SK-N-SH (cell line): ENCODE measurements at regions not wholly inside any gene's neighbourhood (a gene's known extent, or its start where the extent isn't known, plus 50 kb on each side); places are given as distances from the start of the nearest gene placed in this dataset.

Experiments
- CTCF ChIA-PET: fragments of 300-600, 350-600 bp; formaldehyde crosslinking; extraction: SDS; loops from one replicate; lab custom pipeline; 2021; lab: Yijun Ruan, JAX
- POLR2A ChIA-PET: fragments of 350-600 bp; sonication (Branson Sonifier 250); formaldehyde crosslinking; extraction: SDS; loops from one replicate; lab custom pipeline; 2020; ENCODE audit warnings: antibody characterized with exemption, inconsistent platforms; lab: Yijun Ruan, JAX
- DNase-seq: peaks from one replicate; pipeline ENCODE4 v3.0.0; 2012
- H2AFZ ChIP-seq: fragments of 200-600 bp; sonication (generic); 2 replicates; pipeline ENCODE4 v1.8.1; 2016; ENCODE audit warnings: antibody characterized with exemption, mild to moderate bottlenecking, low read depth
- H3F3A ChIP-seq: fragments of 200-600 bp; sonication (generic); replicated peaks from 2 replicates; pipeline ENCODE3; 2016; ENCODE audit warnings: antibody characterized with exemption, mild to moderate bottlenecking; ENCODE audit not compliant: insufficient read depth
- H3K27ac ChIP-seq, 2 experiments: fragments of 200-500 bp in 1 of 2; fragments of 200-600 bp in 1 of 2; sonication (Bioruptor generic) in 1 of 2; sonication (generic), shearing (Covaris generic) in 1 of 2; 2 replicates each; pipeline versions ENCODE4 v1.5.1 to v1.6.1; 2014 to 2016; ENCODE audit warnings: low read depth in 2 of 2, inconsistent platforms in 1 of 2, low read length in 1 of 2, mild to moderate bottlenecking in 1 of 2, mixed read lengths in 1 of 2
- H3K27me3 ChIP-seq: fragments of 200-600 bp; sonication (generic), shearing (Covaris generic); 2 replicates; pipeline ENCODE4 v1.6.1; 2016; ENCODE audit warnings: mixed run types; ENCODE audit not compliant: insufficient read depth
- H3K36me3 ChIP-seq, 2 experiments: fragments of 200-500 bp in 1 of 2; fragments of 200-600 bp in 1 of 2; sonication (Bioruptor generic) in 1 of 2; sonication (generic) in 1 of 2; replicated peaks in 1 of 2; 2 replicates each; pipeline versions ENCODE3 to v1.5.1; 2014 to 2016; ENCODE audit warnings: low read length in 1 of 2, mild to moderate bottlenecking in 1 of 2; ENCODE audit not compliant: insufficient read depth in 2 of 2, control insufficient read depth in 1 of 2
- H3K4me1 ChIP-seq, 2 experiments: fragments of 200-500 bp in 1 of 2; fragments of 200-600 bp in 1 of 2; sonication (Bioruptor generic) in 1 of 2; sonication (generic), shearing (Covaris generic) in 1 of 2; 2 replicates each; pipeline versions ENCODE4 v1.5.1 to v1.6.1; 2014 to 2016; ENCODE audit warnings: low read depth in 1 of 2, low read length in 1 of 2, mixed run types in 1 of 2; ENCODE audit not compliant: insufficient read depth in 2 of 2, control insufficient read depth in 1 of 2
- H3K4me2 ChIP-seq: fragments of 200-600 bp; sonication (generic), shearing (Covaris generic); 2 replicates; pipeline ENCODE4 v1.6.1; 2017; ENCODE audit warnings: mixed run types
- H3K4me3 ChIP-seq, 2 experiments: fragments of 200-500 bp in 1 of 2; fragments of 200-600 bp in 1 of 2; sonication (Bioruptor generic) in 1 of 2; sonication (generic), shearing (Covaris generic) in 1 of 2; 2 replicates each; pipeline versions ENCODE4 v1.5.1 to v1.8.1; 2014 to 2016; ENCODE audit warnings: low read depth in 2 of 2, inconsistent platforms in 1 of 2, low read length in 1 of 2, mild to moderate bottlenecking in 1 of 2, mixed read lengths in 1 of 2, moderate library complexity in 1 of 2
- H3K79me2 ChIP-seq: fragments of 200-600 bp; sonication (generic); 2 replicates; pipeline ENCODE4 v1.8.1; 2017; ENCODE audit warnings: mild to moderate bottlenecking; ENCODE audit not compliant: insufficient read depth
- H3K9ac ChIP-seq: fragments of 200-600 bp; sonication (generic); 2 replicates; pipeline ENCODE4 v1.6.1; 2017; ENCODE audit warnings: mixed run types
- H3K9me2 ChIP-seq: fragments of 200-600 bp; sonication (generic); 2 replicates; pipeline ENCODE4 v1.6.1; 2017; ENCODE audit warnings: mixed run types
- H3K9me3 ChIP-seq: fragments of 200-600 bp; sonication (generic); 2 replicates; pipeline ENCODE4 v1.6.1; 2017; ENCODE audit warnings: mixed run types, mild to moderate bottlenecking, moderate library complexity
- H4K20me1 ChIP-seq: fragments of 200-600 bp; sonication (generic); 2 replicates; pipeline ENCODE4 v1.6.1; 2017; ENCODE audit warnings: mild to moderate bottlenecking, mixed run types; ENCODE audit not compliant: insufficient read depth
- CTCF ChIP-seq: fragments of 200-600 bp; sonication (generic); IDR thresholded peaks from 2 replicates; pipeline ENCODE4 v1.6.1; 2017; ENCODE audit warnings: antibody characterized with exemption, mild to moderate bottlenecking, moderate library complexity
- FOSL2 ChIP-seq: IDR thresholded peaks from 2 replicates; pipeline ENCODE4 v1.4.0; 2012; ENCODE audit warnings: low read depth, mild to moderate bottlenecking, moderate library complexity, borderline replicate concordance
- FOXJ3 ChIP-seq: sonication (generic); formaldehyde crosslinking; IDR thresholded peaks from 2 replicates; pipeline ENCODE4 v1.5.1; 2020; ENCODE audit warnings: mild to moderate bottlenecking, missing genetic modification reagents
- FOXM1 ChIP-seq: IDR thresholded peaks from 2 replicates; pipeline ENCODE4 v1.4.0; 2012; ENCODE audit warnings: low read depth, mild to moderate bottlenecking
- GABPA ChIP-seq: IDR thresholded peaks from 2 replicates; pipeline ENCODE4 v1.4.0; 2012; ENCODE audit warnings: low read depth, mild to moderate bottlenecking
- GATA2 ChIP-seq: sonication (generic); formaldehyde crosslinking; IDR thresholded peaks from 2 replicates; pipeline ENCODE4 v1.5.0; 2020; ENCODE audit warnings: mild to moderate bottlenecking, missing genetic modification reagents
- JUND ChIP-seq: IDR thresholded peaks from 2 replicates; pipeline ENCODE4 v1.4.0; 2012
- MAX ChIP-seq: IDR thresholded peaks from 2 replicates; pipeline ENCODE4 v1.4.0; 2012; ENCODE audit warnings: low read depth
- MEF2A ChIP-seq: IDR thresholded peaks from 2 replicates; pipeline ENCODE4 v1.4.0; 2012; ENCODE audit warnings: low read depth, borderline replicate concordance
- MXI1 ChIP-seq: IDR thresholded peaks from 2 replicates; pipeline ENCODE4 v1.6.1; 2012; ENCODE audit warnings: mild to moderate bottlenecking, low read depth, low read length, improper control_type of control experiment
- NRF1 ChIP-seq: IDR thresholded peaks from 2 replicates; pipeline ENCODE4 v1.6.1; 2012; ENCODE audit warnings: low read depth, mild to moderate bottlenecking, low read length
- PBX3 ChIP-seq: IDR thresholded peaks from 2 replicates; pipeline ENCODE4; 2012
- RAD21 ChIP-seq: IDR thresholded peaks from 2 replicates; pipeline ENCODE4 v1.6.1; 2012; ENCODE audit warnings: mild to moderate bottlenecking, low read length
- RFX5 ChIP-seq: IDR thresholded peaks from 2 replicates; pipeline ENCODE4 v1.6.1; 2012; ENCODE audit warnings: mild to moderate bottlenecking, improper control_type of control experiment, low read length
- RXRA ChIP-seq: IDR thresholded peaks from 2 replicates; pipeline ENCODE4 v1.4.0; 2012; ENCODE audit warnings: low read depth, mild to moderate bottlenecking, borderline replicate concordance
- SIN3A ChIP-seq: IDR thresholded peaks from 2 replicates; pipeline ENCODE4 v1.6.1; 2012; ENCODE audit warnings: low read depth, mild to moderate bottlenecking, low read length, moderate library complexity, borderline replicate concordance
- TAF1 ChIP-seq: IDR thresholded peaks from 2 replicates; pipeline ENCODE4 v1.6.1; 2012; ENCODE audit warnings: low read depth, mild to moderate bottlenecking, low read length, moderate library complexity, borderline replicate concordance
- TCF12 ChIP-seq: IDR thresholded peaks from 2 replicates; pipeline ENCODE4 v1.4.0; 2012
- YY1 ChIP-seq: IDR thresholded peaks from 2 replicates; pipeline ENCODE4 v1.4.0; 2012; ENCODE audit warnings: low read depth, mild to moderate bottlenecking
- ZBTB33 ChIP-seq: IDR thresholded peaks from 2 replicates; pipeline ENCODE4 v1.4.0; 2012; ENCODE audit warnings: low read depth, borderline replicate concordance
- WGBS: methylation state at CpG from one replicate; pipeline ENCODE4 v1.1.6; 2017; ENCODE audit warnings: low lambda C conversion rate; 5-methylcytosine and 5-hydroxymethylcytosine counted together

GRCh38 chr2:37544591-37545031 lies 126.8 kb downstream of the CDC42EP3 start:
- POLR2A ChIA-PET = no interaction called here
- no peaks in the 10 kb centered on the region for H3K9me3 ChIP-seq
- no peak overlapping the region for H2AFZ ChIP-seq
- H3F3A ChIP-seq = no peaks in the 10 kb centered on the region
- H3K4me1 ChIP-seq = peaks cover 0 to 16% of the 10 kb centered on the region in 2 experiments; a peak in 2 of 4 replicates
- no peak for DNase-seq
- H3K36me3 ChIP-seq = no peaks in the 10 kb centered on the region
- H3K27ac ChIP-seq = no peak overlapping the region
- 80% methylated on average over 1 of the region's 1 CpG for WGBS
- TF ChIP-seq SIN3A (no peak), MEF2A (no peak)
- CTCF ChIA-PET = no interaction called here
- H3K4me2 ChIP-seq = no peak overlapping the region
- no peak overlapping the region for H3K9ac ChIP-seq
- no peak overlapping the region for H3K4me3 ChIP-seq
- H3K9me2 ChIP-seq = no peaks in the 10 kb centered on the region
- no peaks in the 10 kb centered on the region for H3K27me3 ChIP-seq
- no peaks in the 10 kb centered on the region for H4K20me1 ChIP-seq
- H3K79me2 ChIP-seq = no peaks in the 10 kb centered on the region

- no peaks in the 10 kb centered on the region for H4K20me1 ChIP-seq
- H3K9ac ChIP-seq = no peak overlapping the region
- ChIA-PET CTCF (interaction anchor here (1.1 to 7.0 kb wide), 7 partner anchors 12 to 328 kb away, joined by 3 to 64 read pairs (median 4); no protein-coding TSS in a partner anchor), POLR2A (interaction anchor here (0.6 kb wide), 1 partner anchor 93 kb away, joined by 3 read pairs; no protein-coding TSS in a partner anchor)
- TF ChIP-seq FOSL2 (no peak), PBX3 (no peak), MXI1 (no peak), NRF1 (no peak), FOXJ3 (CRISPR knock-in tag) (no peak), MAX (no peak)
- H3K36me3 ChIP-seq = no peaks in the 10 kb centered on the region
- H2AFZ ChIP-seq = no peak overlapping the region
- H3K9me3 ChIP-seq = no peaks in the 10 kb centered on the region
- no peak for DNase-seq
- 67% methylated on average over 4 of the region's 4 CpGs for WGBS
- H3K79me2 ChIP-seq = no peaks in the 10 kb centered on the region
- no peaks in the 10 kb centered on the region for H3K9me2 ChIP-seq
- no peaks in the 10 kb centered on the region for H3K27me3 ChIP-seq
- no peak overlapping the region for H3K4me3 ChIP-seq
- no peaks in the 10 kb centered on the region for H3F3A ChIP-seq
- H3K4me2 ChIP-seq = no peak overlapping the region
- H3K4me1 ChIP-seq = peaks cover 0 to 30% of the 10 kb centered on the region in 2 experiments; a peak in 2 of 4 replicates
- no peak overlapping the region for H3K27ac ChIP-seq
Measured at GRCh38 chr2:37549598-37549997, 121.8 kb downstream of the CDC42EP3 start.

GRCh38 chr2:37550190-37550589 lies 121.3 kb downstream of the CDC42EP3 start:
- peaks cover 0 to 36% of the 10 kb centered on the region in 2 experiments; a peak in 2 of 4 replicates for H3K4me1 ChIP-seq
- no peak for DNase-seq
- no peak overlapping the region for H3K4me2 ChIP-seq
- ChIA-PET CTCF (interaction anchor here (0.5 to 7.0 kb wide), 11 partner anchors 13 to 1560 kb away, joined by 3 to 64 read pairs (median 4); no protein-coding TSS in a partner anchor), POLR2A (interaction anchor here (0.6 kb wide), 1 partner anchor 92 kb away, joined by 3 read pairs; no protein-coding TSS in a partner anchor)
- no peaks in the 10 kb centered on the region for H3F3A ChIP-seq
- no peaks in the 10 kb centered on the region for H3K9me2 ChIP-seq
- H3K9me3 ChIP-seq = no peaks in the 10 kb centered on the region
- H3K36me3 ChIP-seq = no peaks in the 10 kb centered on the region
- no peaks in the 10 kb centered on the region for H4K20me1 ChIP-seq
- no peaks in the 10 kb centered on the region for H3K79me2 ChIP-seq
- H3K4me3 ChIP-seq = no peak overlapping the region
- no peak overlapping the region for H3K27ac ChIP-seq
- H3K9ac ChIP-seq = no peak overlapping the region
- no peaks in the 10 kb centered on the region for H3K27me3 ChIP-seq
- no peak overlapping the region for H2AFZ ChIP-seq
- TF ChIP-seq CTCF = no peak
- no peak for TF ChIP-seq RFX5
- TF ChIP-seq TCF12 = no peak
- no peak for TF ChIP-seq RXRA
- no peak for TF ChIP-seq YY1
- TF ChIP-seq GABPA = no peak
- no peak for TF ChIP-seq FOXM1
- TF ChIP-seq TAF1 = no peak
- TF ChIP-seq RAD21 = no peak
- TF ChIP-seq FOSL2 = no peak
- TF ChIP-seq MXI1 = no peak
- TF ChIP-seq GATA2 = no peak
- TF ChIP-seq ZBTB33 = no peak
- TF ChIP-seq JUND = no peak
